CD4-positive, alpha-beta T cell treated with Interferon gamma for 1 hour (primary cell): ENCODE measurements at regions not wholly inside any gene's neighbourhood (a gene's known extent, or its start where the extent isn't known, plus 50 kb on each side); places are given as distances from the start of the nearest gene placed in this dataset.
"Not testable (repeated sequence)": the region's sequence is repeated elsewhere in the genome, so short reads cannot be mapped to it uniquely, and the experiment has no call there.

ENCODE experiments used
- DNase-seq: peaks from one replicate; pipeline ENCODE4 v3.0.0-alpha.2; 2020

DNA sequence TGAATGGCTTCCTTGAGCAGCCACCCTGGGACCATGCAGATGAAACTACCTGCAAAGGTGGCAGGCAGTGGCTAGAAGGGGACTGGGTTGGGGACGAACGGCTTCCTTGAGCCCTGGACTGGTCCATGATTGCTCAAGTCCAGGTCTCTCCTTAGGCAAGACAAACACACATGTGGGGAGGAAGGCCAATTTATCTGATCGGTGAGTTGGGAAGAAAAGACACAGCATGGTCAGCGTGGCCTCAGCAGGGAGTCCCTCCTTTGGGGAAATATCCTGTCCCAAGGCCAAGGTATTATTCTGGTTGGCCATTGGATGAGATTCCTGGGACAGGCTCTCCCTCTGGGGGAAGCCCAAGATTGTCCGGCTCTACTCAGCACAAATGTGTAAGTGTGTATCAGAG is 116.3 kb upstream of the ERG start:
- DNase-seq: no peak

GRCh38 chr21:38619480-38619879 is 121.2 kb upstream of the ERG start:
- DNase-seq: no peak

DNA sequence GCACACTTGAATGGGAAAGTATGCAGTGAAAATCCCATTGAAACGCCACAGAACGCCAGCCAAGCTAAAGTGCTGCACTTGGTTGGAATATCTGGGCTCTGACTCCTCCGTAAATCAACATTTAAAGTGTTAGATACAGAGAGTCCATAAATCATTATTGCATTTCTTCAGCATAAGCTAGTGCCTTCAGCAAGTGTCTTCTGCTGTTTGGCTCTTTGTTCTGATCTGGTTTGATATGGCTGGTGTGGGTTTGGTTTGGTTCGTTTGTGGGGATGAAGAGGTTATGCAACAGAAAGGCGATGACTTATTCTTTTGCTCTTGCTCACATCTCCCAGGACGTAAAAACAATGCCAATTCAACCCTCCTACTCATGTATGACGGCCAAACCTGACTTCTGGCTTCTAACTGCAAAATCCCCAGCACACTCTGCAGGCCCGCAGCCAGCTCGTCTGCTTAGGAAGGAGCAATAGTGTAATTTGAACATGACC is 121.8 kb upstream of the ERG start:
- no peak for DNase-seq

- no peak for DNase-seq
These were observed 122.9 kb upstream of the ERG start for GRCh38 chr21:38621132-38621531.

DNA sequence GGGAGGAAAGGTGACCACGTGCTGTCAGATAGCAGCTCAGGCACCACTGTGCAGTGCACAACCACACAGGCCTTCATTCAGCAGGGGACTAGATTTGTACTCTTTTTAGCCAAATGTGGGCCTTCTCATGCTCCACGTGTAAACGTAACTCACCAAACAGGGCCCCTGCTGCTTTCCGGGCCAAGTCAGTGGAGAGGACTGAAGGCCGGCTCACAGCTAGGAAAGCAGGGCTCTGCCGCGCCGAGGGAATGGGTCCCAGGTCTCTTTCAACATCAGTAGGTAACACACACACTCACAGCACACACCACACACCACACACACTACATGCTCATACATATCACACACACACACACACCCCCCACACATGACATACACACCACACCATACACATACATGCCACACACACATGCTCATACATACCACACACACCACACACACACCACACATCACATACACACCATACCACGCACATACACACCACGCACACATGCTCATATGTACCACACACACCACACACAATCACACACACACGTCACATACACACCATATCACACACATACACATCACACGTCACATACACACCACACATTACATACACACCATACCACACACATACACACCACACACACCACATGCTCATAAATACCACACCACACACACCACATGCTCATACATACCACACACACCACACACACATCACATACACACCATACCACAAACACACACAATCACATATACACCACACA is 124.0 kb upstream of the ERG start:
- DNase-seq: no peak

DNA sequence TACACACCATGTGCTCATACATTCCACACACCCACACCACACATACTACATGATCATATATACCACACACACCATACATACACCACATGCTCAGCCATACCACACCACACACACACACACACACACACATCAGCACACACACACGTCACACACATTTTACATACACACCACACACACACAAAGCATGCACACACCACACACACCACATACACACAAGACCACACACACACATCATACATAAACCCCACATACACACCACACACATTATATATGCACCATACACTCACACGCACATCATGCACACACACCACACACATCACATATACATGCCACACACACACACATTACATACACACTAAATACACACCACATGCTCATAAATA is 124.5 kb upstream of the ERG start:
- DNase-seq: no peak

- no peak for DNase-seq
These were observed 125.3 kb upstream of the ERG start for GRCh38 chr21:38623552-38623951.

- DNase-seq: no peak
These were observed 126.7 kb upstream of the ERG start for GRCh38 chr21:38625000-38625399.

- DNase-seq: no peak
These were observed 128.0 kb upstream of the ERG start for GRCh38 chr21:38626306-38626705.

- DNase-seq: no peak
These were observed 130.1 kb upstream of the ERG start for GRCh38 chr21:38628349-38628748.

- DNase-seq: no peak
These were observed 132.9 kb upstream of the ERG start for GRCh38 chr21:38631206-38631605.

- DNase-seq: no peak
These were observed 133.4 kb upstream of the ERG start for GRCh38 chr21:38631676-38632075.

DNA sequence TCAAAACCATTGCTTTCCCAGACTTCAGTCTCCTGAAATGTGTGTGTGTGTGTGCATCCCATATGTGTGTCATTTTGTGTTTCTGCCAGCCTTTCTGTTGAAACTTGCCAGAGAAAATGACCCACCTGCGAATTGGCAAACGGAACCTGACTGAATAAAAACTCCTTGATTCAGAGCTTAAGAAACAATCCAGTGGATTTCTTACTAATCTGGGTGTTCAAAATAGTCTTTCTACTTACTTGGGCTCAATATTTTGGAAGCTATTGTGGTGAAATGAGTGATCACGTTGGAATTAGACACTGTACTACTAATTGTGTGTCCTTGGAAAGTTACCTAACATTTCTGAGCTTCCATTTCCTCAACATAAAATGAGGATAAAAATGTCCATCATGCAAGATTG is 138.9 kb upstream of the ERG start:
- DNase-seq: no peak

- no peak for DNase-seq
These were observed 141.5 kb upstream of the ERG start for GRCh38 chr21:38639571-38640354.

GRCh38 chr21:38640355-38640742 is 142.1 kb upstream of the ERG start:
- DNase-seq: not testable (repeated sequence)

DNA sequence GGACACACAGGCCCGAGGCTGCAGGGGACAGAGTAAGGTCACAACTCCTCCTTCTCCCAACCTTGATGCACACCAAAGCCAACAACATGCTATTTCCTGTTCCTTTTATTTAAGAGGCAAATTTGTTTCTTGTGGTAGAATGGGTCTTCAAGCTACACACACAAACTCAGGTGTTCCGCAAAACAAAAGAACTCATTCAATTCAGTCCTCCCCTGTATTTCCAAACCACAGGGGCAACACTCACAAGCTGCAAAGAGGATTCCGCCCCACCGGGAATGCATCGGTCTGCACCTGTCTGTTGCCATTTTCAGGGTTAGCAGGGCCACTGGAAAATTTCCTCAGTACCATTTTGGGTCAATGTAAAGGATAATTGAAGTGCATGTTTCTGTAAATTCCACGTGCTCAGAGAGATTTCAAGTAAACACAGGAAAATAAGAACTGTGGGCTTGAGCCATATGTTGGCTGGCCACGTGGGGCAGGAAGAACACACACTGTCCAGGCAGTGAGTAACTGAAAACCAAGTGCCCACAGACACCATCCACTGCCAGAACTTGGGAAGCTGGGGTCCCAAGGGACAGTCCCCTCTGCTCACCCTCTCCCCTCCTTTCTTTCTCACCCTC is 145.2 kb upstream of the ERG start:
- no peak for DNase-seq

DNA sequence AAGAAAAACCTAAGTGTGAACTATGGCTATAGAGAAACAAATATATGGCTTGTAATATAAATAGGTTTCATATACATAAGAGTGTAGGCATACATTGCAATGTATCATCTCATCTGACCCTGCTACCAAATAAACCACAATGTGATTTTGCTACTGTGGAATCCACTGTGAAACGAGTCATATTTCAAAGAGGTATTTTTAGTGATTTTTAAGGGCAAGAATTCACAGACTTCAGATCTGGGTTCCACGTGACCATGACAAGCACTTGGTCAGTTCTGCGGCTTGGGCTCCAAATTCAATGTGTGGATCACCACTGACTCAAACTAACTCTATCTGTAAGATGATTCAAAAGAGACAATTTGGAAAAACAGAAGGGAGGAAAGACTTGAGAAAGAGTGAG is 147.0 kb upstream of the ERG start:
- DNase-seq: no peak

DNA sequence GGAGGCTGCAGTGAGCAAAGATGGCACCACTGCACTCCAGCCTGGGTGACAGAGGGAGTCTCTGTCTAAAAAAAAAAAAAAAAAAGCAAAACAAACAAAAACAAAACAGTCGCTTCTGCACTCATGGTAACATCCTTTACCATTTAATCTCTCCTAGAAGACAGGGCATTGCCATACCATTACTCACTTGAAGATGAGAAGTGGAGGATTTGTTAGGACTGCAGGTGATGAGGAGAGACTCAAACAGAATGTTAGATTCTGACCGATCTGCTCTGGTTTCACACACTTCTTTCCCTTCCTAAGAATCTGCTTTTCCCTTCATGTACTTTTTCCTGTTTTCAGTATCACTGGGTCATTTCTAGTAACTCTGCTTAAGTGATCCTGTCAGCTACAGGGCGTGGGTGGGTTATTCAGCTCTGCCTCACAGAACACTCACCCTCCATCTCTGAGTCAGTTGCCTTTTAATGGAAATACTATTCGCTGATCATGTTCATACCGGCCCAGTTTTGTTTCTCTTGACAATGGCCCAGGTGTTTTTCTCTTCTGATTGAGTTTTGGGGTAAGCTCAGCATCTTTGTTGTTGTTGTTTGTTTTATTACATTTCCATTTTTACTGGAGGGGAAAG is 148.0 kb upstream of the ERG start:
- no peak for DNase-seq

DNA sequence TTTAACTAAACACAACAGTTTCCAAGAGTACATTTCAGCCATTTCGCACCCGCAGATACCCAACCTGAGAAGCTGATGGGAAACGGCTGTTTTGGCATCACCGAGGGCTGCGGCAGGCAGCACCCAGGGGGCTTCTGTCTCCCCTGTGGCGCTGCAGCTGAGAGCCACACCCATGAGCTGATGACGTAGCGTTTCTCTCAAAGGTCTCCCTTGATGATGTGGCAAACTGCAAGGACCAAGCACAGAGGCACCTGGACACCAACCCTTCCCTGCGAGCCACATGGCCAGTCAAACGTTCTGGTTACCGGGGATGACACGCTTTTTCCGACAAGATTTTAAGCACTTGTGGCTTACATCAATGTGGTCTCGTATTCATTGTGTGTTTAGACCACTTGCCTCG is 150.8 kb upstream of the ERG start:
- no peak for DNase-seq

DNA sequence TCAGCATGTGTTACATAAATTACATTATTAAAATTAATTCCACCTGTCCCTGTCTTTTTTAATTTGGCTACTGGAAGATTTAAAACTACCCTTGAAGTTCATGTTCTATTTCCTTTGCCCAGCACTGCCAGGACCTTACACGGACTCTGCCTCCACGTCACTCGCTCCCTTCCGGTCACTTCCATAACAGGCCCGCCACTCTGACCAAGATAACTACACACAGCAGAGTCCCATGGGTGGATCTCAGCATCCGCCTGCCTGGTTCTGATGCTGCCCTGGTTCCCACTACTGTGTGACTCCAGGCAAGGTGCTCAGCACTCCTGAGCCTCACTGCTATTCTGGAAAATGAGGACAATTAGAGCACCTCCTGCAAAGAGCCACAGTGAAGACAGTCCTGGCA is 153.3 kb upstream of the ERG start:
- no peak for DNase-seq

DNA sequence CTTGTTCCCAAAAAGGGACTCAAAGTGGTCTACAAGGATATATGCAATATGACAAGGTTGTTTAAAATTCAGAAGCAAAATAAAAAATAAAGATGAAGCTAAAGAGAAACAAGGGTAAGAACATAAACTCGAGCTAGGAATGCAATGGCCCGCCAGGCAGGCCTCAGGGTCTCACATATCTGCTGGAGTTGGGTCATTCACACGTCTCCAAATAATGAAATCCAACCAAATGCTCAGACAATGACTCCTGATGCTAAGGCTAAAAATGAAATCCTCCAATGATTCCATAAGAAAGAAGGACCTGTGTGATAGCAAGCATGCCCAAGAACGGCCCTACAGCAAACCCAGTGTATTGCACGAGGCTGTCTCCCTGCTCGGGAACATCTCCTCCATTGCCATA is 153.3 kb upstream of the ETS2 start:
- no peak for DNase-seq

DNA sequence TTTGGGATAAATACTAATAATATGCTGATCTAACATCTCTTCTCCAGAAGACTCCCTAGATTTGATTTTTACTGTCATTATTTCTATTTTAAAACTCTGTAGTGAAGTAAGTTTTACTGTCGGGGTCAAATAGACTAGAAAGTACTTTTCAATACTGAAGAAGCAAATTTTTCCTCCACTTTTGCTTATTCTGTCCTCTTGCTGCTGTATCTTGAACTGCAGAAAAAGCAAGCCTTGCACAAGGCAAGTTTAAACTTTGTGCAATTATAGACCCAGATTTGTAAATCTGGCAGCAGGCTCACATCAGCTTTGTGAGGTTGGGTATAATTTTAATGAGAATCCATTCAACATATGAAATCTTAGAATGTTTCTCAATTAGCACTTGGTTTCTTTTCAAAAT is 151.1 kb upstream of the ETS2 start:
- no peak for DNase-seq

GRCh38 chr21:38658511-38658910 is 147.2 kb upstream of the ETS2 start:
- DNase-seq: no peak

DNA sequence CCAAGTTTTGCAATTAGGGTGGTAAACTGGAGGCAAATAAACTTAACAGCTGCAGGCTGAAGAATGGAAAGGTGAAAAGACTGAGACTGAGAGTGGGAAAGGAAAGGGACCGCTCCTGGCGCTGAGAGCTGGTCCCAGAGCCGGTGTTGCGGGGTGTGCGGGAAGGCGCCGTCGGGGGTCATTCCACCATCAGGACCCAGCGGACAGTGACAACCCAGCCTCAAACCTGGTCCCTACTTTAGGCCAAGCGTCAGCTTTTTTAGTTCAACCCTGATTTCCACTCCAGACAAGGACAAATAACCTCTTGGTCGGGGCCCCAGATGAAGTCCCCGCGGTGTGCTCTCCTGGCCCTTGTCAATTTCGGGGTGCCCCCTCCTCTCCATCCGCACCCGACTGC is 145.8 kb upstream of the ETS2 start:
- DNase-seq: no peak
